Peyer's patch (tissue), 4 donors: ENCODE measurements at regions not wholly inside any gene's neighbourhood (a gene's known extent, or its start where the extent isn't known, plus 50 kb on each side); places are given as distances from the start of the nearest gene placed in this dataset.

Experiments
- DNase-seq, 3 donors: peaks; one replicate each; pipeline ENCODE4 v3.0.0-alpha.2; 2017 to 2019
- H3K27ac ChIP-seq, 4 donors: fragments of 200-600 bp; sonication (generic); one replicate each; pipeline ENCODE4 v1.5.1; 2016 to 2019
- H3K27me3 ChIP-seq, 2 donors: fragments of 200-600 bp; sonication (generic); one replicate each; pipeline ENCODE4 v1.5.1; 2019
- H3K36me3 ChIP-seq, 3 donors: fragments of 200-600 bp; sonication (generic); one replicate each; pipeline ENCODE4 v1.5.1; 2016 to 2019
- H3K4me1 ChIP-seq, 4 donors: fragments of 200-600 bp; sonication (generic); one replicate each; pipeline ENCODE4 v1.5.1; 2016 to 2019
- H3K4me3 ChIP-seq, 4 donors: fragments of 200-600 bp; sonication (generic); 1 replicate in 3 of 4; 2 replicates in 1 of 4; pipeline ENCODE4 v1.5.1; 2016 to 2019; ENCODE audit warnings: mild to moderate bottlenecking in 1 of 4
- H3K9me3 ChIP-seq, 4 donors: fragments of 200-600 bp; sonication (generic); one replicate each; pipeline ENCODE4 v1.5.1; 2016 to 2019; ENCODE audit warnings: mild to moderate bottlenecking in 1 of 4
- POLR2A ChIP-seq, 2 donors: fragments of 450-650 bp; IDR thresholded peaks; one replicate each; pipeline ENCODE4 v1.5.1; 2017; ENCODE audit warnings: antibody characterized with exemption in 2 of 2, mild to moderate bottlenecking in 2 of 2, moderate library complexity in 2 of 2
- TF ChIP-seq, protein P1 (sequence below), 6 experiments: fragments of 450-650 bp in 4 of 6; fragments of 200-600 bp in 2 of 6; sonication (generic) in 1 of 6; IDR thresholded peaks; one replicate each; pipeline ENCODE4 v1.5.1; 2017 to 2019; ENCODE audit warnings: antibody characterized with exemption in 6 of 6, mild to moderate bottlenecking in 3 of 6, moderate library complexity in 1 of 6

DNA sequence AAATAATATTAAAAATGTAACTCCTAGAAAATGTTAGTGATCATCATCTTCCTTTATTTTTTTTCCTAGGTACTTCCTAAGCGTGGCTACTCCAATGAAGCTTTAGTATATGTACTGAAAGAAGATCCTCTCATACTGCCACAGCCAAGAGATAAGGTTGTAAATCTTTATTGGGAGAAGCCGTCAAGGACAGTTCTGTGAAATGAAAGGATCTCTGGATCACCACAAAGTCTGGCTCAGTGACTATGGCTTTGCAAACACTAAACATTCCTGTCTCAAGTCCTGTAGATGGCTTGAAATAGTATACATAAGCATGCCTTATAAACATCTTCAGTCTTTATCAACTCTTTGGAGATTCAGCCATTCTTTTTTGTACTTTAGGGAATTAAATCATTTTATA, 61.2 kb upstream of the DPH5 start:
- no peak for DNase-seq
- Histone ChIP-seq H3K36me3 (no peaks in the 10 kb centered on the region), H3K4me3 (no peak overlapping the region), H3K27me3 (no peaks in the 10 kb centered on the region), H3K27ac (no peak overlapping the region), H3K4me1 (no peaks in the 10 kb centered on the region), H3K9me3 (no peaks in the 10 kb centered on the region)
- no peak for TF ChIP-seq POLR2A (IDR thresholded peaks at IDR 0.05)
- TF ChIP-seq, protein P1, sequence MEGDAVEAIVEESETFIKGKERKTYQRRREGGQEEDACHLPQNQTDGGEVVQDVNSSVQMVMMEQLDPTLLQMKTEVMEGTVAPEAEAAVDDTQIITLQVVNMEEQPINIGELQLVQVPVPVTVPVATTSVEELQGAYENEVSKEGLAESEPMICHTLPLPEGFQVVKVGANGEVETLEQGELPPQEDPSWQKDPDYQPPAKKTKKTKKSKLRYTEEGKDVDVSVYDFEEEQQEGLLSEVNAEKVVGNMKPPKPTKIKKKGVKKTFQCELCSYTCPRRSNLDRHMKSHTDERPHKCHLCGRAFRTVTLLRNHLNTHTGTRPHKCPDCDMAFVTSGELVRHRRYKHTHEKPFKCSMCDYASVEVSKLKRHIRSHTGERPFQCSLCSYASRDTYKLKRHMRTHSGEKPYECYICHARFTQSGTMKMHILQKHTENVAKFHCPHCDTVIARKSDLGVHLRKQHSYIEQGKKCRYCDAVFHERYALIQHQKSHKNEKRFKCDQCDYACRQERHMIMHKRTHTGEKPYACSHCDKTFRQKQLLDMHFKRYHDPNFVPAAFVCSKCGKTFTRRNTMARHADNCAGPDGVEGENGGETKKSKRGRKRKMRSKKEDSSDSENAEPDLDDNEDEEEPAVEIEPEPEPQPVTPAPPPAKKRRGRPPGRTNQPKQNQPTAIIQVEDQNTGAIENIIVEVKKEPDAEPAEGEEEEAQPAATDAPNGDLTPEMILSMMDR (IDR thresholded peaks at IDR 0.05): no peak

DNA sequence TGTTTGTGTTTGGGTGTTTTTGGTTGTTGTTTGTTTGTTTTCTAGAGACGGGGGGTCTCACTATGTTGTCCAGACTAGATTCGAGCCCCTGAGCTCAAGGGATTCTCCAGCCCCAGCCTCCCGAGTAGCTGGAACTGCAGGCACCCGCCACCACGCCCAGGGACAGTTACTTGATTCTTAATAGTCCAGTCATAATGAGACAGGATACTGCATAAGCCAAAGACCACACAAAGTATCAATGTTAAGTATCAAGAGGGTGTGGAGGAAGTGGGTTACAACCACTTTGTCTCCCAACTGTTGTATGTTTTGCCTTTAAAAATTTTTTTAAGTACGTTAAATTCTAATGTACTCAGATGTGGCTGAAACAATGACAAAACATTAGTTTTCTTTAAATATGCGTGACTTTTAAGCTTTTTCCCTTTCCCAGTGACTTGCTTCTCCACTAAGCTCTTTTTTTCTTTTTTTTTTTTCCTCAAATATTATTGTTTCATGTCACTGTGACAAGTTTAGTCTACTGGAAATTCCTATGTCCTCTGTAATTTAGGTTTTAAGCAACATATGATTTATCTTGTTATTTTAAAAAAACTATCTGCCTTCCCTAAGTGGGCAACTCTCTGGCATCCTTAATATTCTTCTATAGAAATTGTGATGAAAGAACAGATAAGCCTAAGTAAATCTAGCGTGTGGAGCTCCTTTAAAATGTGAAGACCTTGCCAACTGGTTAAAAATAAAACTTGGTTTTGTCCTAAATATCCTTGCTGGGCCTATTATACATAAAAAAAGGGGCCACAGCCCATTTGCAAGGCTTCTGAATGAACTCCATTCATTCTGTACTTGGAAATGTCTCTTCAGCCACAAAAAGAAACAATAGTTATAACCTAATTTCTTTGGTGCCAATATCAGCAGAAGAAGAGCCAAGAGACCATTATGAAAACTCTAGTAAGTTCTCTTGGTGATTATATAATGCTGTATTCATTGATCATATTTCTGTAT, 56.2 kb upstream of the DPH5 start:
- H3K4me3 ChIP-seq: no peak overlapping the region
- H3K27ac ChIP-seq: no peak overlapping the region
- H3K4me1 ChIP-seq: no peaks in the 10 kb centered on the region
- H3K9me3 ChIP-seq: no peaks in the 10 kb centered on the region
- no peaks in the 10 kb centered on the region for H3K36me3 ChIP-seq
- no peaks in the 10 kb centered on the region for H3K27me3 ChIP-seq
- TF ChIP-seq, protein P1 (IDR thresholded peaks at IDR 0.05): no peak
- TF ChIP-seq POLR2A (IDR thresholded peaks at IDR 0.05): no peak
- DNase-seq: no peak

DNA sequence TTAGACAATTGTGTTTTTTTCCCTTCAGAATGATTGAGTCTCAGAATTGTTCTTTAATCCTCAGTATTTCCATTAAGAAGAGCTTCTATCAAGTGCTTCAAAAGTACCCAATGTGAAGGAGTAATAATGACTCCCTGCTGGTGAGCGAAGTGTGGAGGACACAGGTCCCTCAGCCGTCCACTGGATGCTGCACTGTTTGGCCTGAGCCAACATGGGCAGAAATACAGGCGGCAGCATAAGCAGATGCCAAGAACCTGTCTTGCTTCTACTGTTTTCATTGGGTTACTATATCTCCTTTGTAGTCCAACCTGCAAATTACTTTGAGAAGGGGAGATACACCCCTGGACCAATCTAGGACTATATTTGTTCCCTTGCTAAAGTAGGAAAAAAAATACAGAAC, 55.3 kb upstream of the DPH5 start:
- H3K27ac ChIP-seq: no peak overlapping the region
- H3K9me3 ChIP-seq: no peaks in the 10 kb centered on the region
- H3K27me3 ChIP-seq: no peaks in the 10 kb centered on the region
- peaks cover 0 to 2% (median 0%) of the 10 kb centered on the region in 3 donors for H3K36me3 ChIP-seq
- no peaks in the 10 kb centered on the region for H3K4me1 ChIP-seq
- TF ChIP-seq, protein P1 (IDR thresholded peaks at IDR 0.05): no peak
- no peak for TF ChIP-seq POLR2A (IDR thresholded peaks at IDR 0.05)
- H3K4me3 ChIP-seq: no peak overlapping the region
- DNase-seq: no peak

DNA sequence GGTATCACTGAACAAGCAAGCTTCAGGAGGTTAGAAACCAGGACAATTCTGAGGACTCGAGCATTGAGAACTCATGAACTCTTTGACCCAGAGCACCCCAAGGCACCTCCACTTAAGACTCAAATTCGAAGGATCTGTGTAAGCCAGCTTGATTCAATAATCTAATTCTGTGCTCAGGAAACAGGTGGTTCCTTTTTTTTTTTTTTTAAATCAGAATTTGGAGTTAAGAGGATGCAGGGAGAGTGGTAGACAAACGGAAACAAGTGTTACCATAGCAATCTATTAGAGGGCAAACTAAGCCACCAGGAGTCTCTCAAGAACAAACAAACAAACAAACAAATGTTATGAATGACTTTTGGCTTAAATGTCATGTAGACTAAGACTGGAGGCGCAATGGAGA, 53.8 kb upstream of the DPH5 start:
- DNase-seq: no peak
- Histone ChIP-seq H3K4me3 (no peak overlapping the region), H3K4me1 (no peaks in the 10 kb centered on the region), H3K27me3 (no peaks in the 10 kb centered on the region), H3K36me3 (peaks cover 0 to 7% (median 0%) of the 10 kb centered on the region in 3 donors), H3K9me3 (no peaks in the 10 kb centered on the region), H3K27ac (no peak overlapping the region)
- TF ChIP-seq, protein P1 (IDR thresholded peaks at IDR 0.05): no peak
- no peak for TF ChIP-seq POLR2A (IDR thresholded peaks at IDR 0.05)

DNA sequence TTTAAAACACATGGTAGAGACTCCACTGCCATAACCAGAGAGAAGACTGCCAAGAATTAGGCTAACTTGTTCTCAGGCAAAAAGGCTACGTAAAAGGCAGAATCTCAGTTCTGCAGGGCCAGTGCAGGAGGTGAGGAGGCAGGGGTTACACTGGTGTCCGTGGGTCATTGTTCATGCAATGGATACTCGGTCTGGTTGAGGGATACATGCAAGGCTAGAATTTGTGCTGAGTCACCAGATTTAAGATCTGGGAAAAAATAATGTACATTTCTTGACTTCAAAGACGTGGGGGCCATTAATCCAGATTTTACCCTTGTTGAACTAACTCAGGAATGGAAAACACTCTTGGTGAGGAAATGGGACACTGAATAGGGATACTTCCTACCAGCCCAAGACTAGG, 52.3 kb upstream of the DPH5 start:
- Histone ChIP-seq H3K36me3 (peaks cover 0 to 7% (median 0%) of the 10 kb centered on the region in 3 donors), H3K4me3 (no peak overlapping the region), H3K9me3 (no peaks in the 10 kb centered on the region), H3K27me3 (no peaks in the 10 kb centered on the region), H3K4me1 (no peaks in the 10 kb centered on the region), H3K27ac (no peak overlapping the region)
- TF ChIP-seq, protein P1 (IDR thresholded peaks at IDR 0.05): no peak
- TF ChIP-seq POLR2A (IDR thresholded peaks at IDR 0.05): no peak
- no peak for DNase-seq
